DMS153 treated with DMSO at 0.1 percent for 48 hours (cell line): ENCODE measurements at regions not wholly inside any gene's neighbourhood (a gene's known extent, or its start where the extent isn't known, plus 50 kb on each side); places are given as distances from the start of the nearest gene placed in this dataset.

ENCODE experiments used
- DNase-seq: peaks from one replicate; lab custom pipeline; 2025; ENCODE audit not compliant: unreplicated experiment; lab: John Stamatoyannopoulos, UW

DNA sequence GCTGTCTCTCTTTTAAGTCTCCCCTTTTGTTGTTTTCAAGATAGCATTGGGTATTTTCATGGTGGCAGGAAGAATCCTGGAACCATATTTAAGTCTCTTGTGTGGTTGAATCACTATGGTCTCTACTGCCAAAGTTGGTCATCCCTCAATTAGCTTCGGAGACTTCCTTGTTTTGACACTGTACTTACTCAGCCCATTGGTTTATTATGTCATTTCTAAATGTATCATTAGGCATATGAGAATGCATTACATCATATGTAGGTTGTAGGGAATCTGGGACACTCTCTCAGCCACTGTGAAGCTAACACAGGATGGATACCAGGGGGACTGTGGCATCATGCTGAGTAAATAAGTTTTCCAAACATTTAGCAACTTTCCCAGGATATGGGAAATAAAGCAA lies 211.8 kb downstream of the DTHD1 start:
- no peak for DNase-seq

GRCh38 chr4:36494016-36494415 lies 212.6 kb downstream of the DTHD1 start:
- no peak for DNase-seq

- DNase-seq = no peak
Observed at GRCh38 chr4:36494747-36495146, 213.3 kb downstream of the DTHD1 start.

DNA sequence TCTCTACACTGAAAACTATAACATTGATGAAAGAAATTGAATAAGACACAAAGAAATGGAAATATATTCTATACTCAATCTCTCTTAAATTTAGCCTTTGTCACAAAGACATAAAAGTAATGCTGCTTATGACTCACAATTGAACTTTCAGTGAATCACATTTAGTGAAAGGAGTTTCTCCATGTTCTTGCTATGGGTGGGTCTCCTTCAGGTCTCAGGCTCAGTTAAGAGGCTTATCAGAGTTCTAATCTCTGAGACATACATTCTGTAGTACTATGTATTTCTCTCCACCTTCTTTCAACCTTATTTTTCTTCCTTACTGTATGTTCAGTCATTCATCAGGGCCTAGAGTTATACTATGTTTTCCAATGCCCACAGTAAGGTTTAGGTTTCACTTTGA lies 220.9 kb downstream of the DTHD1 start:
- DNase-seq = no peak

GRCh38 chr4:36508394-36508793 lies 227.0 kb downstream of the DTHD1 start:
- no peak for DNase-seq

GRCh38 chr4:36509845-36510244 lies 228.4 kb downstream of the DTHD1 start:
- no peak for DNase-seq

- DNase-seq = no peak
Observed at GRCh38 chr4:36511785-36512184, 230.4 kb downstream of the DTHD1 start.

- DNase-seq = no peak
Observed at GRCh38 chr4:36516522-36517095, 235.2 kb downstream of the DTHD1 start.

- DNase-seq = no peak
Observed at GRCh38 chr4:36523182-36523581, 241.8 kb downstream of the DTHD1 start.

GRCh38 chr4:36532670-36533379 lies 251.4 kb downstream of the DTHD1 start:
- DNase-seq = no peak

- DNase-seq = no peak
Observed at GRCh38 chr4:36533944-36534343, 252.5 kb downstream of the DTHD1 start.

GRCh38 chr4:36547383-36547782 lies 266.0 kb downstream of the DTHD1 start:
- no peak for DNase-seq

DNA sequence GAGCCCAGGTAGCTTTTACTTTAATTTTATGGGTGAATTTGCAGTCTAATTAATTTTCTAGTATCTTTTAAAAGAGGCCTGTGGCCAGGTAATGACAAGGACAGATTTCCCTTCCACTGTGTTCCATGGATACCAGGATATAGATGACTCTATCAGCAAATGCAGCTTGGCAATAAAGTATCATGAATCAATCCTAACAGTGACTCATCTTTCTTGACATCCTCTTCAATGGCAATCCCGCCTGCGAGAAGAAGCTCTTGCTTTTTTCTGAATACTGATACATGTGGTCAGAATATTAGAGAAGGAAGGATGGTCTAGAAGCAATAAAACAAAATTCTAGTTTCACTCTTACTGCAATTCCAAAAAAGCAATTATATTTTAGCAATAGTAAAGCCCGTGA lies 267.8 kb downstream of the DTHD1 start:
- DNase-seq = no peak

DNA sequence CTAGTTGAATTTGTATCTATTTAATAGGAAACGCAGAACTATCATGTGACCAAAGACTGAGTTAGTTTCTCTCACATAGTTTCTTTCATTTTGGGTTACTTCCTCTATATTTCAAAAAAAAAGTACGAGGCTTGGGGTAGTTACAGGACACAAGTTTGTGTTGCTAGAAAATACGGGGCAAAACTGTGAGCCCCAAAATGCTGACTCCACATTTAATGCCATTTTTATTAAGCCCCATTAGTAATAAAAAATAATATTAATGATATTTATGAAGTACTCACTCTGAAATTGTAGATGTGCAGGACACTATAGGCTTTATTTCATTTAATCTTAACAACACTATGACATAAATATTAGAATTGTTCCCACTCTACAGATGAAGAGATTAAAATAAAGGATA lies 268.6 kb downstream of the DTHD1 start:
- DNase-seq = no peak

GRCh38 chr4:36551697-36552214 lies 270.3 kb downstream of the DTHD1 start:
- no peak for DNase-seq

- no peak for DNase-seq
Observed at GRCh38 chr4:36553029-36553428, 271.6 kb downstream of the DTHD1 start.

- no peak for DNase-seq
Observed at GRCh38 chr4:36553453-36553852, 272.0 kb downstream of the DTHD1 start.

GRCh38 chr4:36556984-36557383 lies 275.6 kb downstream of the DTHD1 start:
- DNase-seq = no peak

- DNase-seq = no peak
Observed at GRCh38 chr4:36568575-36568974, 287.2 kb downstream of the DTHD1 start.

DNA sequence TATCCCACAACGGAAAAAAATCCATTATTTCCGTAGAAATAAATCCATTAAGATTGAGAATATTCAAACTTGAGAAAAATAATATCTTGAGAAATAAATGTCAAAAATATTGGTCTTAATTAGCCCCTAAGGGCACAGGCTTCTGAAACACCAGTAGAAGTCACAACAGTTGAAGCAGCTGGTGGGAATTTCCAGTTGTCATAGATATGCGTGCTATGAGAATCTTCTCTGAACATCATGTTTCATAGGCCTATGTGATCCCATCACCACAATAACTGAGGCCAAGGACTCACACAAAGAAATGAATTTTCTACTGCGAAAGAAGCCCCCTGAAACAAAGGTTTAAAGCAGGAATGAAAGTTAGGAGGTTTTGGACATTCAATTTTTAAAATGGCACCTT lies 292.0 kb downstream of the DTHD1 start:
- no peak for DNase-seq

DNA sequence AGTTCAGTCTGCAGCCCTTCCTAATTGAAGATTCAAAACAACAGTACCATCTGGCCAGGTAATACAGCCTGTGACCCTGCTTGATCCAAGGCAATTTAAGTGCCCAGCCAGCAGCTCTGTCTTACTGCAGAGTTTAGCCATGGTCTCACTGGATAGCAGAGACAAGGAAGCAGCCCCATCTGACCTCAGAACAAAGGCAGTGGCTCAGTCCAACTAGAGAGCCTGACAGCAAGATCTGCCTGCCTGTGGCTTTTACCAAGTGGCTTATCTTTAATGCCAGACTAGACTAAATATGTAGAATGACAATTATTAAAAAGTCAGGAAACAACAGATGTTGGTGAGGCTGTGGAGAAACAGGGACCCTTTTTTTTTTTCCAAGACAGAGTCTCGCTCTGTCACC lies 293.4 kb downstream of the DTHD1 start:
- no peak for DNase-seq

- DNase-seq = no peak
Observed at GRCh38 chr4:36582198-36582597, 300.8 kb downstream of the DTHD1 start.
